ENCODE measurements at regions not wholly inside any gene's neighbourhood (a gene's known extent, or its start where the extent isn't known, plus 50 kb on each side); places are given as distances from the start of the nearest gene placed in this dataset.
"Not testable (repeated sequence)": the region's sequence is repeated elsewhere in the genome, so short reads cannot be mapped to it uniquely, and the experiment has no call there.

GRCh38 chr3:53401154-53401553, 53.8 kb upstream of the DCP1A start:
- 83% methylated on average over 1 of the region's 1 CpG for WGBS (ENCODE audit: insufficient coverage, low lambda C conversion rate)
- Histone ChIP-seq H3K27me3 (ENCODE audit: control insufficient read depth, insufficient read depth, low read length) (no peaks in the 10 kb centered on the region), H3K36me3 (ENCODE audit: control insufficient read depth, insufficient read depth, low read length) (no peaks in the 10 kb centered on the region), H3K27ac (ENCODE audit: low read length) (no peak overlapping the region), H3K9me3 (ENCODE audit: control insufficient read depth, low read depth, low read length) (no peaks in the 10 kb centered on the region), H3K4me1 (ENCODE audit: control insufficient read depth, insufficient read depth, low read length) (no peaks in the 10 kb centered on the region), H3K4me3 (ENCODE audit: low read length) (no peak overlapping the region)
- DNase-seq, result no peak

GRCh38 chr3:53402326-53402725, 55.0 kb upstream of the DCP1A start:
- WGBS (ENCODE audit: insufficient coverage, low lambda C conversion rate), result no CpG with 5 or more reads among the region's 3 CpGs
- no peaks in the 10 kb centered on the region for H3K9me3 ChIP-seq (ENCODE audit: control insufficient read depth, low read depth, low read length)

GRCh38 chr3:53411371-53411770, 64.0 kb upstream of the DCP1A start:
- Histone ChIP-seq H3K27me3 (ENCODE audit: control insufficient read depth, insufficient read depth, low read length) (no peaks in the 10 kb centered on the region), H3K4me3 (ENCODE audit: low read length) (no peak overlapping the region), H3K36me3 (ENCODE audit: control insufficient read depth, insufficient read depth, low read length) (no peaks in the 10 kb centered on the region), H3K4me1 (ENCODE audit: control insufficient read depth, insufficient read depth, low read length) (no peaks in the 10 kb centered on the region), H3K27ac (ENCODE audit: low read length) (no peak overlapping the region), H3K9me3 (ENCODE audit: control insufficient read depth, low read depth, low read length) (peaks cover 15% of the 10 kb centered on the region)
- no peak for DNase-seq

More at GRCh38 chr3:53402326-53402725, 55.0 kb upstream of the DCP1A start:
- Histone ChIP-seq H3K36me3 (ENCODE audit: control insufficient read depth, insufficient read depth, low read length) (no peaks in the 10 kb centered on the region), H3K27ac (ENCODE audit: low read length) (no peak overlapping the region), H3K4me3 (ENCODE audit: low read length) (no peak overlapping the region), H3K4me1 (ENCODE audit: control insufficient read depth, insufficient read depth, low read length) (no peaks in the 10 kb centered on the region), H3K27me3 (ENCODE audit: control insufficient read depth, insufficient read depth, low read length) (no peaks in the 10 kb centered on the region)
- no peak for DNase-seq

DNA sequence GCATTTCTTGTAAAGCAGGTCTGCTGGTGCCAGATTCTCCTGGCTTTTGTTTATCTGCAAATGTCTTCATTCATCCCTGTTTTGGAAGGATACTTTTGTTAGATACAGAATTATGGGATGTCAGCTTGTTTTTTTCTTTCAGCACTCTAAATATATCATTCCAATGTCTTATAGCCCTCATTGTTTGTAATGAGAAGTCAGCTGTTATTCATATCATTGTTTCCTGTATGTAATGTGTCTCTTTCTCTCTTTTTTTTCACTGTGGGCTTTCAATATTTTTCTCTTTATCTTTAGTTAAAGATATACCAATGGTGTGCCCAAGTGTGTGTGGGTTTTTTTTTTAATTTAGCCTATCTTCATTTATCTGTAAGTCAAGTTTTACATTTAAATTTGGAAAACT, 65.6 kb upstream of the DCP1A start:
- peaks cover 15% of the 10 kb centered on the region for H3K9me3 ChIP-seq (ENCODE audit: control insufficient read depth, low read depth, low read length)
- no peaks in the 10 kb centered on the region for H3K27me3 ChIP-seq (ENCODE audit: control insufficient read depth, insufficient read depth, low read length)
- no peaks in the 10 kb centered on the region for H3K36me3 ChIP-seq (ENCODE audit: control insufficient read depth, insufficient read depth, low read length)
- H3K4me1 ChIP-seq (ENCODE audit: control insufficient read depth, insufficient read depth, low read length), result no peaks in the 10 kb centered on the region
- H3K4me3 ChIP-seq (ENCODE audit: low read length), result no peak overlapping the region
- no peak overlapping the region for H3K27ac ChIP-seq (ENCODE audit: low read length)
- DNase-seq, result no peak

GRCh38 chr3:53416530-53416929, 69.2 kb upstream of the DCP1A start:
- H3K4me1 ChIP-seq (ENCODE audit: control insufficient read depth, insufficient read depth, low read length), result no peaks in the 10 kb centered on the region
- no peaks in the 10 kb centered on the region for H3K27me3 ChIP-seq (ENCODE audit: control insufficient read depth, insufficient read depth, low read length)
- no peak overlapping the region for H3K27ac ChIP-seq (ENCODE audit: low read length)
- peaks cover 15% of the 10 kb centered on the region for H3K9me3 ChIP-seq (ENCODE audit: control insufficient read depth, low read depth, low read length)
- DNase-seq, result no peak
- 80% methylated on average over 1 of the region's 2 CpGs for WGBS (ENCODE audit: insufficient coverage, low lambda C conversion rate)
- no peak overlapping the region for H3K4me3 ChIP-seq (ENCODE audit: low read length)
- H3K36me3 ChIP-seq (ENCODE audit: control insufficient read depth, insufficient read depth, low read length), result no peaks in the 10 kb centered on the region

DNA sequence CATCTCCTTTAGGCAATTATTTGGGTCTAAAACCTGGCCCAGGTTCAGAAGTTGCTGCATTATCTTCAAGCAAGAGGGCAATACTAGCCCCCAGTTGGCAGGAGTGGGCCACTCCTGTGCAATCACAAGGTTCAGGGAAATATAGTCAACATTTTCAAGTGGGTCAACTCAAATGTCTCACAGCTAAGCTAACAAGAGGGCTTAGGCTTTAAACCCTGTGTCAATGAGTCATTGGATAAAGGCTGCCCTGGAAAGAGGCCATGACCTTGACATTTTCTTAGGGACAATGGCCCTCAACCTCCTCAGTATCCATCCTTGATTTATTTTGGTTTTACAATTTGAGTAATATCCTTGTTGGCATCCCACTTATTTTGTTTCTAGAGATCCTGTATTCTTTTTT, 73.5 kb upstream of the DCP1A start:
- no peak overlapping the region for H3K4me3 ChIP-seq (ENCODE audit: low read length)
- H3K4me1 ChIP-seq (ENCODE audit: control insufficient read depth, insufficient read depth, low read length), result peaks cover 10% of the 10 kb centered on the region
- H3K27ac ChIP-seq (ENCODE audit: low read length), result no peak overlapping the region
- H3K27me3 ChIP-seq (ENCODE audit: control insufficient read depth, insufficient read depth, low read length), result no peaks in the 10 kb centered on the region
- no peaks in the 10 kb centered on the region for H3K9me3 ChIP-seq (ENCODE audit: control insufficient read depth, low read depth, low read length)
- H3K36me3 ChIP-seq (ENCODE audit: control insufficient read depth, insufficient read depth, low read length), result no peaks in the 10 kb centered on the region
- DNase-seq, result no peak

- peaks cover 10% of the 10 kb centered on the region for H3K4me1 ChIP-seq (ENCODE audit: control insufficient read depth, insufficient read depth, low read length)
- no CpG with 5 or more reads among the region's 2 CpGs for WGBS (ENCODE audit: insufficient coverage, low lambda C conversion rate)
- no peaks in the 10 kb centered on the region for H3K36me3 ChIP-seq (ENCODE audit: control insufficient read depth, insufficient read depth, low read length)
- peak overlapping the region; percentile 49 for H3K27ac ChIP-seq (ENCODE audit: low read length)
- H3K4me3 ChIP-seq (ENCODE audit: low read length), result no peak overlapping the region
- peak; percentile 29 to 77 for DNase-seq
- H3K27me3 ChIP-seq (ENCODE audit: control insufficient read depth, insufficient read depth, low read length), result no peaks in the 10 kb centered on the region
- no peaks in the 10 kb centered on the region for H3K9me3 ChIP-seq (ENCODE audit: control insufficient read depth, low read depth, low read length)
These were observed 71.3 kb upstream of the CACNA1D start for GRCh38 chr3:53422954-53423698.

DNA sequence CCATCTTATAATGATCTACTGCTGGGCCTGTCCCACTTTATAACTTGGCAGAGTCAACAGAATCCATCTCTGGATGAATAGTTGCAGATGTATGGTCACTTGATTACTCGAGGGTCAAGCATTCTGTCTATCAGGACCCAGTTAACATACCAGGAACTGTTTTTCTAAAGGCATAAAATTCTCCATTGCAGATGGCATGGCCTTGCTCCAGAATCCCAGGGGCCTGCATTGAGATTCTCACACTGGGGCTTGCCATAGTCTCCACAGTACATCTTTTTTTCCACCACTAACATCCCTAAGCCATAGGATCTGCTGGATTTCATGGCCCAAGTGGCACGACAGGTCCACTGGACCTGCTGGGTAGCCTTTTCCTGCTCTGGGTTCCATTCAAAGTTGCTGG, 68.5 kb upstream of the CACNA1D start:
- no peaks in the 10 kb centered on the region for H3K9me3 ChIP-seq (ENCODE audit: control insufficient read depth, low read depth, low read length)
- H3K27ac ChIP-seq (ENCODE audit: low read length), result no peak overlapping the region
- peaks cover 10% of the 10 kb centered on the region for H3K4me1 ChIP-seq (ENCODE audit: control insufficient read depth, insufficient read depth, low read length)
- no peaks in the 10 kb centered on the region for H3K36me3 ChIP-seq (ENCODE audit: control insufficient read depth, insufficient read depth, low read length)
- no peak overlapping the region for H3K4me3 ChIP-seq (ENCODE audit: low read length)
- no CpG with 5 or more reads among the region's 2 CpGs for WGBS (ENCODE audit: insufficient coverage, low lambda C conversion rate)
- no peak for DNase-seq
- H3K27me3 ChIP-seq (ENCODE audit: control insufficient read depth, insufficient read depth, low read length), result no peaks in the 10 kb centered on the region

DNA sequence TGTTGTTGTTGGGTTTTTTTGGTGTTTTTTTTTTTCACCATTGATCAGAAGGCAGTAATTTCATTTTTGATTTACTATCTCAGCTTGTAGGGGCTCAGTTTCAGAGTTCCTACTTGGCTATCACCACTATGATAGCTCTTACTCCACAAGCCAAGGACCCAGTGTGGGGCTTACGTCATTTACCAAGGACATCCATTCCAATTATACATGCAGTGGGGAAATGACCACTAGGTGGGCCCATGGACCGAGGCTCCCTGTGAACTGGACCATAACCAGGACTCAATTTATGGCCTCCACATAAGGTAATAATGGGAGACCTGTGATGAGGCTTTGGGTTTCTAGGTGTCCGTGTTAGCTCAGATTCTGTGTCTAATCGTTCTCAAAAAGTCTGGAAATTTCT, 67.5 kb upstream of the CACNA1D start:
- no peaks in the 10 kb centered on the region for H3K9me3 ChIP-seq (ENCODE audit: control insufficient read depth, low read depth, low read length)
- no peak overlapping the region for H3K4me3 ChIP-seq (ENCODE audit: low read length)
- no CpG with 5 or more reads among the region's 4 CpGs for WGBS (ENCODE audit: insufficient coverage, low lambda C conversion rate)
- no peak for DNase-seq
- no peak overlapping the region for H3K27ac ChIP-seq (ENCODE audit: low read length)
- peaks cover 10% of the 10 kb centered on the region for H3K4me1 ChIP-seq (ENCODE audit: control insufficient read depth, insufficient read depth, low read length)
- H3K27me3 ChIP-seq (ENCODE audit: control insufficient read depth, insufficient read depth, low read length), result no peaks in the 10 kb centered on the region
- H3K36me3 ChIP-seq (ENCODE audit: control insufficient read depth, insufficient read depth, low read length), result no peaks in the 10 kb centered on the region

- WGBS (ENCODE audit: insufficient coverage, low lambda C conversion rate), result no CpG with 5 or more reads among the region's 4 CpGs
- no peaks in the 10 kb centered on the region for H3K9me3 ChIP-seq (ENCODE audit: control insufficient read depth, low read depth, low read length)
- no peak overlapping the region for H3K27ac ChIP-seq (ENCODE audit: low read length)
- H3K4me3 ChIP-seq (ENCODE audit: low read length), result no peak overlapping the region
- no peaks in the 10 kb centered on the region for H3K36me3 ChIP-seq (ENCODE audit: control insufficient read depth, insufficient read depth, low read length)
- H3K27me3 ChIP-seq (ENCODE audit: control insufficient read depth, insufficient read depth, low read length), result no peaks in the 10 kb centered on the region
- no peak for DNase-seq
- H3K4me1 ChIP-seq (ENCODE audit: control insufficient read depth, insufficient read depth, low read length), result no peaks in the 10 kb centered on the region
These were observed 57.6 kb upstream of the CACNA1D start for GRCh38 chr3:53436828-53437227.

DNA sequence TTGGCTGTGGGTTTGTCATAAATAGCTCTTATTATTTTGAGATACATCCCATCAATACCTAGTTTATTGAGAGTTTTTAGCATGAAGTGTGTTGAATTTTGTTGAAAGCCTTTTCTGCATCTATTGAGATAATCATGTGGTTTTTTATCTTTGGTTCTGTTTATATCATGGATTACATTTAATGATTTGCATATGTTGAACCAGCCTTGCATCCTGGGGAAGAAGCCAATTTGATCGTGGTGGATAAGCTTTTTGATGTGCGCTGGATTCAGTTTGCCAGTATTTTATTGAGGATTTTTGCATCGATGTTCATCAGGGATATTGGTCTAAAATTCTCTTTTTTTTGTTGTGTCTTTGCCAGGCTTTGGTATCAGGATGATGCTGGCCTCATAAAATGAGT, 51.5 kb upstream of the CACNA1D start:
- not testable (repeated sequence) for H3K27ac ChIP-seq (ENCODE audit: low read length); H3K4me1 ChIP-seq (ENCODE audit: control insufficient read depth, insufficient read depth, low read length); DNase-seq; H3K9me3 ChIP-seq (ENCODE audit: control insufficient read depth, low read depth, low read length); H3K27me3 ChIP-seq (ENCODE audit: control insufficient read depth, insufficient read depth, low read length); H3K36me3 ChIP-seq (ENCODE audit: control insufficient read depth, insufficient read depth, low read length); H3K4me3 ChIP-seq (ENCODE audit: low read length)
- no CpG with 5 or more reads among the region's 3 CpGs for WGBS (ENCODE audit: insufficient coverage, low lambda C conversion rate)

Data from large intestine (tissue), 3 donors.